ENCODE measurements at regions not wholly inside any gene's neighbourhood (a gene's known extent, or its start where the extent isn't known, plus 50 kb on each side); places are given as distances from the start of the nearest gene placed in this dataset.

- ChIA-PET CTCF (no interaction called here), POLR2A (ENCODE audit: unreplicated experiment) (no interaction called here)
- Histone ChIP-seq H3K4me2 (ENCODE audit: low read depth, low read length) (no peak overlapping the region), H3K9ac (ENCODE audit: low read depth, low read length) (no peak overlapping the region), H3K36me3 (ENCODE audit: control insufficient read depth, insufficient read depth, low read length) (no peaks in the 10 kb centered on the region), H3K4ac (ENCODE audit: low read depth, low read length) (no peak overlapping the region), H4K5ac (ENCODE audit: low read depth, low read length) (no peak overlapping the region), H3K9me3 (ENCODE audit: control insufficient read depth, insufficient read depth, low read length) (no peaks in the 10 kb centered on the region), H3K79me1 (ENCODE audit: low read depth in 1 of 2, low read length in 2 of 2) (no peaks in the 10 kb centered on the region), H4K8ac (ENCODE audit: low read depth in 2 of 2, low read length in 2 of 2) (no peak overlapping the region), H2AFZ (replicated peaks; ENCODE audit: low read length, poor library complexity) (no peak overlapping the region), H3K56ac (ENCODE audit: extremely low read depth, insufficient read depth, low read length) (no peak overlapping the region), H3K27ac (ENCODE audit: insufficient read depth, low read length) (no peak overlapping the region), H4K91ac (ENCODE audit: insufficient read depth, low read depth, low read length) (no peak overlapping the region), H2BK20ac (ENCODE audit: low read depth, low read length) (no peak overlapping the region), H2BK15ac (ENCODE audit: low read depth, low read length) (no peak overlapping the region), H3K27me3 (ENCODE audit: control insufficient read depth, insufficient read depth, low read length) (no peaks in the 10 kb centered on the region), H3K4me3 (ENCODE audit: insufficient read depth, low read depth, low read length) (no peak overlapping the region), H2BK120ac (ENCODE audit: low read depth, low read length) (no peak overlapping the region), H3K14ac (replicated peaks; ENCODE audit: low read depth, low read length) (no peak overlapping the region), H3K23ac (ENCODE audit: low read depth, low read length) (no peak overlapping the region), H2AK9ac (replicated peaks; ENCODE audit: low read depth, low read length, poor library complexity) (no peak overlapping the region), H4K20me1 (ENCODE audit: insufficient read depth, low read length) (no peaks in the 10 kb centered on the region), H2BK5ac (ENCODE audit: low read depth, low read length, poor library complexity, severe bottlenecking) (no peak overlapping the region), H2AK5ac (ENCODE audit: low read depth, low read length) (no peak overlapping the region), H3K4me1 (ENCODE audit: control insufficient read depth, insufficient read depth, low read length) (no peaks in the 10 kb centered on the region), H3K18ac (ENCODE audit: low read depth, low read length) (no peak overlapping the region), H3K9me1 (ENCODE audit: insufficient read depth, low read length) (no peaks in the 10 kb centered on the region)
- TF ChIP-seq MAFK (IDR thresholded peaks at IDR 0.05; ENCODE audit: low read depth, low read length) (no peak), POLR2A (IDR thresholded peaks at IDR 0.05; ENCODE audit: low read depth, low read length) (no peak), RFX5 (IDR thresholded peaks at IDR 0.05; ENCODE audit: low read depth, low read length) (no peak), ELK1 (IDR thresholded peaks at IDR 0.05; ENCODE audit: borderline replicate concordance, low read depth, low read length) (no peak), MAZ (IDR thresholded peaks at IDR 0.05; ENCODE audit: borderline replicate concordance, low read depth, low read length) (no peak), NFE2L2 (IDR thresholded peaks at IDR 0.05; ENCODE audit: low read depth, low read length) (no peak), MXI1 (IDR thresholded peaks at IDR 0.05; ENCODE audit: borderline replicate concordance, low read depth, low read length) (no peak), SMC3 (IDR thresholded peaks at IDR 0.05; ENCODE audit: low read depth, low read length) (no peak), RAD21 (IDR thresholded peaks at IDR 0.05; ENCODE audit: low read length) (no peak), FOS (IDR thresholded peaks at IDR 0.05; ENCODE audit: low read depth, low read length) (no peak)
- TF ChIP-seq, protein P1, sequence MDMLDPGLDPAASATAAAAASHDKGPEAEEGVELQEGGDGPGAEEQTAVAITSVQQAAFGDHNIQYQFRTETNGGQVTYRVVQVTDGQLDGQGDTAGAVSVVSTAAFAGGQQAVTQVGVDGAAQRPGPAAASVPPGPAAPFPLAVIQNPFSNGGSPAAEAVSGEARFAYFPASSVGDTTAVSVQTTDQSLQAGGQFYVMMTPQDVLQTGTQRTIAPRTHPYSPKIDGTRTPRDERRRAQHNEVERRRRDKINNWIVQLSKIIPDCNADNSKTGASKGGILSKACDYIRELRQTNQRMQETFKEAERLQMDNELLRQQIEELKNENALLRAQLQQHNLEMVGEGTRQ (IDR thresholded peaks at IDR 0.05; ENCODE audit: low read depth, low read length): no peak
- DNase-seq (no peak), ATAC-seq (ENCODE audit: low read depth) (no peak)
- in situ Hi-C loops (cut with MboI; ENCODE audit: low sequenced_read_pairs): no loop called here
- dilution Hi-C loops (cut with HindIII; ENCODE audit: low sequenced_read_pairs, unreplicated experiment): no loop called here
- no TSS peak for BruUV-seq (replicated peaks)
- intact Hi-C loops (cut with micrococcal nuclease): loop anchor here (2.0 kb wide), 1 partner anchor 26 kb away; no protein-coding TSS in a partner anchor
These were observed 692.0 kb upstream of the FAM241A start for GRCh38 chr4:111453216-111453615.

Data from IMR-90 (cell line).